PC-9 (cell line): ENCODE measurements at regions not wholly inside any gene's neighbourhood (a gene's known extent, or its start where the extent isn't known, plus 50 kb on each side); places are given as distances from the start of the nearest gene placed in this dataset.
A peak's percentile ranks its signal among the peaks of the same experiment; 100 is the strongest.

ENCODE experiments used
- BruUV-seq: library from RNA; stranded (reverse); fragments of 400-500 nt; replicated peaks from 2 replicates; lab custom pipeline; 2021; lab: Mats Ljungman, UMichigan
- CTCF ChIA-PET: fragments of 300-600 bp; sonication (Branson Sonifier 250); formaldehyde crosslinking; loops from one replicate; lab custom pipeline; 2022; ENCODE audit warnings: antibody characterized with exemption; lab: Charles Lee
- POLR2A ChIA-PET: fragments of 300-600 bp; sonication (Branson Sonifier 250); formaldehyde crosslinking; loops from one replicate; lab custom pipeline; 2022; ENCODE audit warnings: antibody characterized with exemption; ENCODE audit not compliant: unreplicated experiment; lab: Charles Lee
- DNase-seq, 2 experiments: peaks; one replicate each; pipeline versions ENCODE4 v3.0.0 to v3.0.0-alpha.2; 2015 to 2022; ENCODE audit warnings: mixed read lengths in 1 of 2
- H2AFZ ChIP-seq: fragments of 200-600 bp; sonication (generic); 2 replicates; pipeline ENCODE4 v1.8.1; 2017; ENCODE audit warnings: antibody characterized with exemption
- H3F3A ChIP-seq: fragments of 200-600 bp; sonication (generic); 2 replicates; pipeline ENCODE4 v1.8.1; 2017; ENCODE audit warnings: antibody characterized with exemption, mild to moderate bottlenecking, low read depth; ENCODE audit not compliant: insufficient read depth
- H3K27ac ChIP-seq: fragments of 200-600 bp; sonication (generic); 2 replicates; pipeline ENCODE4 v1.6.1; 2016; ENCODE audit warnings: mixed run types
- H3K27me3 ChIP-seq: fragments of 200-600 bp; sonication (generic); 2 replicates; pipeline ENCODE4 v1.6.1; 2016; ENCODE audit warnings: low read depth, mixed run types; ENCODE audit not compliant: insufficient read depth
- H3K36me3 ChIP-seq: fragments of 200-600 bp; sonication (generic); 2 replicates; pipeline ENCODE4 v1.6.1; 2016; ENCODE audit warnings: low read depth, mixed run types
- H3K4me1 ChIP-seq: fragments of 200-600 bp; sonication (generic); replicated peaks from 2 replicates; pipeline ENCODE4 v1.6.1; 2016; ENCODE audit warnings: mixed run types; ENCODE audit not compliant: insufficient read depth
- H3K4me2 ChIP-seq: fragments of 200-600 bp; sonication (generic); 2 replicates; pipeline ENCODE4 v1.6.1; 2017; ENCODE audit warnings: mixed run types
- H3K4me3 ChIP-seq: fragments of 200-600 bp; sonication (generic); 2 replicates; pipeline ENCODE4 v1.6.1; 2016; ENCODE audit warnings: mixed run types
- H3K79me2 ChIP-seq: fragments of 200-600 bp; sonication (generic); 2 replicates; pipeline ENCODE4 v1.6.1; 2017; ENCODE audit warnings: low read depth, mixed run types
- H3K9me2 ChIP-seq: fragments of 200-600 bp; sonication (generic); 2 replicates; pipeline ENCODE4 v1.8.1; 2017; ENCODE audit warnings: mild to moderate bottlenecking; ENCODE audit not compliant: insufficient read depth
- H3K9me3 ChIP-seq: fragments of 200-600 bp; sonication (generic); 2 replicates; pipeline ENCODE4 v1.8.1; 2016; ENCODE audit warnings: low read depth; ENCODE audit not compliant: insufficient read depth
- H4K20me1 ChIP-seq: fragments of 200-600 bp; sonication (generic); 2 replicates; pipeline ENCODE4 v1.8.1; 2017; ENCODE audit not compliant: insufficient read depth
- CTCF ChIP-seq: fragments of 200-600 bp; sonication (generic); conservative IDR thresholded peaks from 2 replicates; pipeline ENCODE4 v1.6.1; 2017; ENCODE audit warnings: mixed run types, antibody characterized with exemption, mild to moderate bottlenecking, moderate library complexity
- EZH2 ChIP-seq: fragments of 200-600 bp; sonication (generic); IDR thresholded peaks from 2 replicates; pipeline ENCODE4 v1.8.0; 2017; ENCODE audit warnings: antibody characterized with exemption, low read depth
- intact Hi-C: fragments of 100-400 bp; cut with micrococcal nuclease; formaldehyde crosslinking; loops from one replicate; pipeline ENCODE4 v1.10.0; 2022; ENCODE audit not compliant: unreplicated experiment

GRCh38 chr2:236498369-236498768 lies 71.3 kb upstream of the ACKR3 start:
- ChIA-PET CTCF (interaction anchor here (0.6 to 0.7 kb wide), 2 partner anchors 179 to 570 kb away, joined by 4 read pairs; no protein-coding TSS in a partner anchor), POLR2A (interaction anchor here (0.6 kb wide), 1 partner anchor 176 kb away, joined by 3 read pairs; no protein-coding TSS in a partner anchor)
- TF ChIP-seq EZH2 (no peak), CTCF (no peak)
- no peaks in the 10 kb centered on the region for H3K9me3 ChIP-seq
- no peak overlapping the region for H3K27ac ChIP-seq
- peaks cover 46% of the 10 kb centered on the region for H3K27me3 ChIP-seq
- DNase-seq: peak; percentile 63 to 79
- H3K4me2 ChIP-seq: no peak overlapping the region
- H3K36me3 ChIP-seq: no peaks in the 10 kb centered on the region
- intact Hi-C loops: no loop called here
- H3K9me2 ChIP-seq: no peaks in the 10 kb centered on the region
- H4K20me1 ChIP-seq: no peaks in the 10 kb centered on the region
- H3K4me1 ChIP-seq: no peaks in the 10 kb centered on the region
- H3K79me2 ChIP-seq: no peaks in the 10 kb centered on the region
- H3K4me3 ChIP-seq: no peak overlapping the region
- BruUV-seq: no TSS peak
- no peak overlapping the region for H2AFZ ChIP-seq
- H3F3A ChIP-seq: no peaks in the 10 kb centered on the region

GRCh38 chr2:236499691-236500578 lies 69.7 kb upstream of the ACKR3 start:
- peak in 1 of 2 experiments; percentile 20 for DNase-seq
- intact Hi-C loops: no loop called here
- CTCF ChIA-PET: no interaction called here

GRCh38 chr2:236501026-236501425 lies 68.6 kb upstream of the ACKR3 start:
- POLR2A ChIA-PET: no interaction called here
- H3K4me3 ChIP-seq: no peak overlapping the region

More at GRCh38 chr2:236499691-236500578, 69.7 kb upstream of the ACKR3 start:
- H3K27me3 ChIP-seq: peaks cover 56% of the 10 kb centered on the region
- H3K9me3 ChIP-seq: no peaks in the 10 kb centered on the region
- no peaks in the 10 kb centered on the region for H3K79me2 ChIP-seq
- H3K9me2 ChIP-seq: no peaks in the 10 kb centered on the region
- no peak overlapping the region for H3K4me3 ChIP-seq
- no peak overlapping the region for H2AFZ ChIP-seq
- BruUV-seq: no TSS peak
- no peaks in the 10 kb centered on the region for H4K20me1 ChIP-seq
- H3K4me2 ChIP-seq: no peak overlapping the region
- no peak for TF ChIP-seq EZH2
- no peak for TF ChIP-seq CTCF
- POLR2A ChIA-PET: no interaction called here
- H3K4me1 ChIP-seq: no peaks in the 10 kb centered on the region
- H3K27ac ChIP-seq: no peak overlapping the region
- no peaks in the 10 kb centered on the region for H3K36me3 ChIP-seq
- no peaks in the 10 kb centered on the region for H3F3A ChIP-seq

More at GRCh38 chr2:236501026-236501425, 68.6 kb upstream of the ACKR3 start:
- DNase-seq: no peak
- H3K9me2 ChIP-seq: no peaks in the 10 kb centered on the region
- intact Hi-C loops: no loop called here
- TF ChIP-seq CTCF (no peak), EZH2 (no peak)
- no peaks in the 10 kb centered on the region for H3K4me1 ChIP-seq
- no peaks in the 10 kb centered on the region for H3K9me3 ChIP-seq
- BruUV-seq: no TSS peak
- no peaks in the 10 kb centered on the region for H3K36me3 ChIP-seq
- H3K4me2 ChIP-seq: no peak overlapping the region
- H3K27ac ChIP-seq: no peak overlapping the region
- H3F3A ChIP-seq: no peaks in the 10 kb centered on the region
- no peaks in the 10 kb centered on the region for H4K20me1 ChIP-seq
- CTCF ChIA-PET: no interaction called here
- peaks cover 63% of the 10 kb centered on the region for H3K27me3 ChIP-seq
- no peaks in the 10 kb centered on the region for H3K79me2 ChIP-seq
- no peak overlapping the region for H2AFZ ChIP-seq
